Naive thymus-derived CD8-positive, alpha-beta T cell (primary cell): ENCODE measurements at regions not wholly inside any gene's neighbourhood (a gene's known extent, or its start where the extent isn't known, plus 50 kb on each side); places are given as distances from the start of the nearest gene placed in this dataset.
A peak's percentile ranks its signal among the peaks of the same experiment; 100 is the strongest.

Source experiments
- ATAC-seq, 2 donors: fragments of 150-1000 bp; cut with Tn5 transposase in 1 of 2; sonication (Bioruptor Pico), chemical (Tn5 transposase) in 1 of 2; 1 replicate in 1 of 2; 2 replicates in 1 of 2; pipeline ENCODE4 v1.10.0; 2021; ENCODE audit warnings: mild to moderate bottlenecking in 2 of 2, moderate library complexity in 2 of 2
- POLR2A ChIA-PET: fragments of 350-600 bp; sonication (Branson Sonifier 250); formaldehyde crosslinking; loops from one replicate; lab custom pipeline; 2021; ENCODE audit warnings: antibody characterized with exemption; lab: Charles Lee
- DNase-seq, 10 donors: peaks; one replicate each; pipeline versions ENCODE4 v3.0.0 to v3.0.0-alpha.2; 2020 to 2022
- H3K27ac Mint-ChIP-seq, 10 donors: one replicate each; pipeline ENCODE4 v1.8.0; 2020 to 2022; ENCODE audit warnings: mild to moderate bottlenecking in 10 of 10, mixed read lengths in 10 of 10, moderate library complexity in 4 of 10, inconsistent platforms in 1 of 10
- H3K27me3 Mint-ChIP-seq, 5 donors: one replicate each; pipeline ENCODE4 v1.8.0; 2021 to 2022; ENCODE audit warnings: mixed read lengths in 5 of 5
- H3K36me3 Mint-ChIP-seq, 3 donors: one replicate each; pipeline ENCODE4 v1.8.0; 2020 to 2022; ENCODE audit warnings: mixed read lengths in 3 of 3, mild to moderate bottlenecking in 2 of 3, inconsistent platforms in 1 of 3
- H3K4me1 Mint-ChIP-seq, 4 donors: one replicate each; pipeline ENCODE4 v1.8.0; 2021 to 2022; ENCODE audit warnings: mixed read lengths in 4 of 4
- H3K4me3 Mint-ChIP-seq, 10 donors: one replicate each; pipeline ENCODE4 v1.8.0; 2020 to 2022; ENCODE audit warnings: mild to moderate bottlenecking in 10 of 10, mixed read lengths in 10 of 10, moderate library complexity in 6 of 10, inconsistent platforms in 1 of 10
- H3K9me3 Mint-ChIP-seq, 9 donors: one replicate each; pipeline ENCODE4 v1.8.0; 2020 to 2022; ENCODE audit warnings: mixed read lengths in 9 of 9, mild to moderate bottlenecking in 3 of 9, inconsistent platforms in 1 of 9, moderate library complexity in 1 of 9

DNA sequence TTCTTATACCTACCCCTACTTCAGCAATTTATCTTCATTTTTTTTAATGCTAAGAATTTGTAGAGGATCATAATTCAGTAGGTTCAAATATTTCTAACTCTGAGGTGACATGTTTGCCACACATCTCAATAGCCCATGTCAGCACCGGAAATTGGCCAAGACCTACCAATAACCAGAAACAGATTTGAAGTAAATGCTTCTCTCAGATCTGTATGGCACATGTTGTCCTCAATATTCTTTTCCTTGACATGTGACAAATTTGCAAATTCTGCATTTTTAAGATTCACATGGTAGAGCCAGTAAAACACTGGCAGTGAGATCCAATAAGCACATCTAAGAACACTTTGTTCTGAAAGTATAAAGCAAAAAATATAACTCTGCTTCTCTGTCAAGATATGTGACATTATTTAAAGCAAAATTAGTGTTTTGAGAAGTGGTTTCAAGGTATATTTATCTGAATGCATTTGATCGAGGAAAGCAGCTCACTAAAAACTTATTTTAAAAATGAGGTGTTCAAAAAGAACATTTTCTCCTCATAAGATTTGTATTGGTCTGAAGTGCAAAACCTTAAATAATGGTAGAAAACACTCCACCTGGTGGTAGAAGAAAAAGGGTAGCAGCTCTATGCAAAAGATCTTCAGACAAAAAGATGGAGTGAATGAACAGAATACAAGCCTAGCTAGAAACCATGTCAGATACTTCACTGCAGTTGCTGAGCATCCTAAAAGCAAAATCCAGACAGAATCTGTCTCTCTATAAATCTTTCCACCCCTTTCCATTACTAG, 513.8 kb upstream of the FAM241A start:
- POLR2A ChIA-PET: no interaction called here
- no peak overlapping the region for H3K4me3 Mint-ChIP-seq
- ATAC-seq (no peak), DNase-seq (no peak)
- peaks cover 0 to 3% (median 0%) of the 10 kb centered on the region in 5 donors for H3K27me3 Mint-ChIP-seq
- H3K9me3 Mint-ChIP-seq: peaks cover 0 to 12% (median 0%) of the 10 kb centered on the region in 9 donors
- H3K4me1 Mint-ChIP-seq: no peaks in the 10 kb centered on the region
- H3K27ac Mint-ChIP-seq: no peak overlapping the region
- no peaks in the 10 kb centered on the region for H3K36me3 Mint-ChIP-seq

DNA sequence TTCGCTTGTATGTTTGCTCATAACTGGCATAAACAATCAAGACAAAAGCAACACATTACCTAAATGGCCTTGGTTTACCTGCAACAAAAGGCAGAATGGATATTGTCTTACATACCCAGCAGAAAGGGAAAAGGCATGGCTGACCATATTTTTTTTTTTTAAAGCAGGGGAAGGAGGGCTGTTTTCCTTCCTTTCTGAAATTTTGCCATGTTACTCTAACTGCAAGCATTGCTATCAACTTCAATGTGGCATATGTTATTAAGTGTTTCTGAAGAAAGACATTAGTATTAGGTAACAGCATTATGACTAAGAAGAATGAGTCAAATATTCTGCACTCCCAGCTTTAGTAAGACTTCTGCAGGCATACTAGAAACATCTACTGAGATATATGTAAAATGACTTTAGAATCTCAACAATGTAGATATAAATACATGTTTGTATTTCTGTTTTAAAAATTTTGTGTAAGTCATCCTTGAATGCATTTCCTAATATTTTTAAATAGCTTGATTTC, 512.6 kb upstream of the FAM241A start:
- no peaks in the 10 kb centered on the region for H3K27me3 Mint-ChIP-seq
- H3K4me3 Mint-ChIP-seq: no peak overlapping the region
- no peak for ATAC-seq
- H3K27ac Mint-ChIP-seq: no peak overlapping the region
- POLR2A ChIA-PET: no interaction called here
- H3K36me3 Mint-ChIP-seq: no peaks in the 10 kb centered on the region
- H3K9me3 Mint-ChIP-seq: peaks cover 0 to 2% (median 0%) of the 10 kb centered on the region in 9 donors
- H3K4me1 Mint-ChIP-seq: no peaks in the 10 kb centered on the region
- no peak for DNase-seq

DNA sequence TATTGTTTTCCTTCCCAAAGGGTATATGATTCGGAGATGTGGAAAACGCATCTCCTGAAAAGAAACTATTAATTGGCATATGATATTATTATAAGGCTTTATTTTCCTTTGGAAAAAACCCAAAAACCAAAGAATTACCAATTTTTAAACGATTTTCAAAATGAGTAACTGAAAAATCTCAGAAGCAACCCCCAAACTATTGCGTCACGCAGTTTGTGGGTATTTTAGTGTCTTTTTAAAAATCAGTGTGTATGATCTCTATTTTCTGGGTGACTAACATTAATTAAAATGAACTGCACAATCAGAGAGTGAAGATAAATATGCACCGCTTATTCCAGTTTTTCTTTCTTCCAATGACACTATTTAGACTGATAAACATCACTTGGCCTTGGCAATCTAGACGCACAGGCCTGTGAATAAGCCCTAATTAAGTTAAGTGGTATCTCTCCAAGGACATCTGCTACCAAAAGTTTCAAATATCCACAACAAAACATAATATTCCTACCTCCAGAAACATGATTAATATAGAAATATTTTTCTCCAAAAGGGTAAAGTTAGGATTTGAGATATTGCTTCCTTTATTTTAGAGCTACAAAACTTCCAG, 511.5 kb upstream of the FAM241A start:
- no peaks in the 10 kb centered on the region for H3K27me3 Mint-ChIP-seq
- POLR2A ChIA-PET: no interaction called here
- H3K9me3 Mint-ChIP-seq: peaks cover 0 to 6% (median 0%) of the 10 kb centered on the region in 9 donors
- H3K27ac Mint-ChIP-seq: no peak overlapping the region
- no peak for DNase-seq
- H3K36me3 Mint-ChIP-seq: no peaks in the 10 kb centered on the region
- no peak overlapping the region for H3K4me3 Mint-ChIP-seq
- no peaks in the 10 kb centered on the region for H3K4me1 Mint-ChIP-seq
- ATAC-seq: no peak

DNA sequence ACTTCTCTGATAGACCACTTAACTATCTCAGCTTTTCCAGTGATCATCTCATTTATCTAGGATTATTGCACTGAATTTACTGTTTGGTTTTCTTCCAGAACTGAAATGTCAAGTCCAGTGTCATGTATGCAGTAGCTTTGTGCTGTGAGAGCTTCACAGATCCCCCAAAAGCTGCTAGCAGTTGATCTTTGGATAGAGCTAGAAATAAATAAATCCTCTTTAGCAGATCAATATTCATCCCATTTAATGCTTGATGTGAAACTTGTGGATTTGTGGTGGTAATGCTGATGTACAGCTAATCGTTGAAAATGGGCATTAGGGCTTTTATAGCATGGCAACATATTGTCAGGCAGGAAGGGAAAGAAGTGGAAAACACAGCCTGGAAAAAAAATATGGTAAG, 509.6 kb upstream of the FAM241A start:
- H3K4me1 Mint-ChIP-seq: no peaks in the 10 kb centered on the region
- no peaks in the 10 kb centered on the region for H3K36me3 Mint-ChIP-seq
- no peak overlapping the region for H3K4me3 Mint-ChIP-seq
- no peak overlapping the region for H3K27ac Mint-ChIP-seq
- ATAC-seq (no peak), DNase-seq (no peak)
- H3K9me3 Mint-ChIP-seq: peaks cover 0 to 18% (median 0%) of the 10 kb centered on the region in 9 donors
- POLR2A ChIA-PET: no interaction called here
- H3K27me3 Mint-ChIP-seq: peaks cover 0 to 1% (median 0%) of the 10 kb centered on the region in 5 donors

DNA sequence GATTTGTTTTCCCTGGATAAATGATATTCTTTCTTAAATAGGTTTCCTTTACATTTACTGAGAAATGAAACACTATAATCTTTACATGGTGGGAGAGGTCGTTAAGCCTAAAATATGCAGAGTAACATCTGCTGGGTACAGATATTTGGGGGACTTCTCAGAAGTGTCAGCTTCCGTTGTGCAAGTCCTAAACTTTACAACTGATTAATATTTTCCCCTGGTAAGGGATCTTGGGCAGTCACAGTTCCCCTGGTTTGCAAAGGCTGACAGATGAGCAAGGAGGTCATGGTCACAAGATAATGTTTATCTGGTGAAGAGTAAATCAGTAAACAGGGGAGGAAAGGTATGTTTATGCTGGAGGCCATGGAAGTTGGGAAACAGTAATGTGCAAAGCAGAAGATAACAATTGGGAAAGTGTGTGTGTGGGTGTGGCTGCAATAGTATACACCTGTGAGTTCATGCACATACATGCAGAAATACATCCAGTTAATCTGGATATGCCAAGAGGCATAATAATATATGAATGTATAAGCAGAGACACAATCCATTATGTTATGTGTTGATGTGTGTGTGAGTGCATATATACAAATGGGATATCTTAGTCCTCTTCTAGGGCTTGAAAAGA, 508.2 kb upstream of the FAM241A start:
- Mint-ChIP-seq H3K27me3 (peaks cover 0 to 3% (median 0%) of the 10 kb centered on the region in 5 donors), H3K4me3 (no peak overlapping the region), H3K36me3 (no peaks in the 10 kb centered on the region), H3K9me3 (peaks cover 0 to 18% (median 0%) of the 10 kb centered on the region in 9 donors), H3K4me1 (no peaks in the 10 kb centered on the region), H3K27ac (no peak overlapping the region)
- ATAC-seq (no peak), DNase-seq (no peak)
- POLR2A ChIA-PET: no interaction called here

DNA sequence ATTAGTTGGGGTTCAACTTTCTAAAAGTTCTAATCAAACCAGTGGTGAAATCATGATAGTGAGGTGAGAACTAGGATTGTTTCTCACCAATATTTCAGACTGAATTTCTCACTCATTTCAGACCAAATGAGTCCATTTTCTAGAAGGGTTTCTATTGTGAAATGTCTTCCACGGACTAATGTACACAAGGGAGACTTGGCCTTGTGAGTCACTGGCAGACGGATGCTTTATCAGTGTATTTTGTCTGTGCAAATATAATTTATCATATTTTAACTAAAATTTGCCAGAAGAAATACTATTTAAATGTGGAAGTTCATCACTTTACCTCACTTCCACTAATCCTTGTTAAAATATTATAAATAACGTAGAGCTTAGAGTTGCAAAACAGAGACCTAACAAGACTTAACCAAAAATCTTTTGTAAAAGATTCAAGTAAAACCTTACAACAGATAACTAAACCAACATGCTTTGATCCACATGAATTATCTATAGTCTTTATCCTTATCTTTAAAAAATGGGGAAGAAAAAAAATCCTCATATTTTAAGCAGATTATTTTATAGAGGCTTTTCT, 506.0 kb upstream of the FAM241A start:
- Mint-ChIP-seq H3K9me3 (peaks cover 0 to 18% (median 0%) of the 10 kb centered on the region in 9 donors), H3K36me3 (no peaks in the 10 kb centered on the region), H3K4me1 (no peaks in the 10 kb centered on the region), H3K27me3 (peaks cover 0 to 4% (median 0%) of the 10 kb centered on the region in 5 donors), H3K27ac (no peak overlapping the region), H3K4me3 (no peak overlapping the region)
- DNase-seq: no peak
- ATAC-seq: no peak
- POLR2A ChIA-PET: no interaction called here

DNA sequence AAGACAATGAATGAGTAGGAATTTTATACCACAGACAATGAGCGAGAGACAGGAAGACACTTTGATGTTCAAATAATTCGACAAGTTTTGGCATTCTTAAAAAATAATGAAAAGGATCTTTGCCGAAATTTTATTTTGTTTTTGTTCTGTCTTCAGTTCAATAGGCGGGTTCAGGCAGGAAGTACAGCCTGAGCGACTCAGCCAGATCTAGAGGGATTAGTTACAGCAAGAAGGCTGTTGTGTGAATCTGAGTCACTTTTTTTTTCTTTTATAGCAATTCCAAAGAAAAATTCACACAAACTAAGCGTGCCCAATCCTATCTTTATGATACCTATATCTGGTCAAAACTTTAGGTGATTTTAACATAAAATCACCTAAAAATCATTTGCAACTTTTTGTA, 505.4 kb upstream of the FAM241A start:
- Mint-ChIP-seq H3K27me3 (peaks cover 0 to 4% (median 0%) of the 10 kb centered on the region in 5 donors), H3K4me3 (no peak overlapping the region), H3K27ac (no peak overlapping the region), H3K4me1 (no peaks in the 10 kb centered on the region), H3K36me3 (no peaks in the 10 kb centered on the region), H3K9me3 (peaks cover 0 to 18% (median 0%) of the 10 kb centered on the region in 9 donors)
- ATAC-seq (no peak), DNase-seq (no peak)
- POLR2A ChIA-PET: no interaction called here

DNA sequence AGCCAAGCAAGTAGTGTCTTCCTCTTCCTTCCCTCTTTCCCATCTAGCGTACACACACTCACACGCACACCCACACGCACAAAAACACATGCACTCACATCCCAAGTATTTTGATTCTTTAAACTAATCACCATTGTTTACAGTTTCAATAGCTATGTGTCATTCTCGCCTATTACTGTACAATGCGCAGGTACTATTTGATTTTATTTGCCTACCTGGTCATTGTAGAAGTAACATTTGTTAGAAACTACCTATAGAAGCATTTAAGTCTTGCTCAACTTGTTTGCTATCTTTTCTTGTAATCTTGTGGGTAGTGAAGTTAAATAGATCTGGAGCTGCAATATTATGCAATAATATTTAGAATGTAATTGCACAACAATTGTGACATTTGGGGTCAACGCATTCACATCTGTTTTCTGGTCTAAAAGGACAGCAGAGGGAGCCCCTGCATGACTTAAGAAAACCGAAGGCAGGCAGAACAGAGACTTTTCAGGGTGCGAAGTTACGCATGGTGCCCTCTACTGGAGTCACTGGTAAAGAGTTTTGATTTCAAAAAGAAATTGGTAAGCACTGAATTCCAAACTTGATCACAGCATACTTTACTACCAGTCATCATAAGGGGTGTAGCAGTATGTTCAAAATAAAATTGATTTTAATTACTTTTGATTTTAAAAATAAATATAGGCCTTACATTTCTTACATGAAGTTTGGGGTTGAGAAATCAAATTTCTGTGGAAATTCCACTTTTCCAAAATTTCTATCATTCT, 503.3 kb upstream of the FAM241A start:
- DNase-seq (peak in 1 of 10 donors; percentile 2), ATAC-seq (no peak)
- Mint-ChIP-seq H3K27ac (no peak overlapping the region), H3K4me3 (no peak overlapping the region), H3K36me3 (no peaks in the 10 kb centered on the region), H3K9me3 (peaks cover 0 to 18% (median 0%) of the 10 kb centered on the region in 9 donors), H3K4me1 (no peaks in the 10 kb centered on the region), H3K27me3 (peaks cover 0 to 6% (median 0%) of the 10 kb centered on the region in 5 donors)
- POLR2A ChIA-PET: no interaction called here

DNA sequence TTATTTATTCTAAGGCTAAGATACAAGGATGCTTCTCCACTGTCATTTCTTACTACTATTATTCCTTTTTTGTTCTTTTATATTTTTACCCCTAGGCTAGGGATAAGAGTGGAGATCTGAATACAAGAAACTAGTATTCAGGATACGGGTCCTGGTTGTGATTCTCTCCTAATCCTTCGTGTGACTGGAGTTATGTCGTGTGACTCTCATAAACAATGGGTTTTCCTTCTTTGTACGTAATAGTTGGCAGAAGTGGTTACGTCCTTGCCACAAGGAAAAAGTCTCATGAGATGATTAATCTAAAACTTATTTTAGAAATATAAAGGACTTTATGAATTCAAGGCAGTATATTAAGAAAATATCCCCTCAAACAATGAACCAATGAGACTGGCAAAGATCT, 497.2 kb upstream of the FAM241A start:
- no peak overlapping the region for H3K27ac Mint-ChIP-seq
- H3K36me3 Mint-ChIP-seq: no peaks in the 10 kb centered on the region
- H3K27me3 Mint-ChIP-seq: peaks cover 0 to 3% (median 0%) of the 10 kb centered on the region in 5 donors
- no peak overlapping the region for H3K4me3 Mint-ChIP-seq
- H3K4me1 Mint-ChIP-seq: no peaks in the 10 kb centered on the region
- ATAC-seq (no peak), DNase-seq (no peak)
- H3K9me3 Mint-ChIP-seq: peaks cover 0 to 5% (median 0%) of the 10 kb centered on the region in 9 donors
- POLR2A ChIA-PET: no interaction called here

DNA sequence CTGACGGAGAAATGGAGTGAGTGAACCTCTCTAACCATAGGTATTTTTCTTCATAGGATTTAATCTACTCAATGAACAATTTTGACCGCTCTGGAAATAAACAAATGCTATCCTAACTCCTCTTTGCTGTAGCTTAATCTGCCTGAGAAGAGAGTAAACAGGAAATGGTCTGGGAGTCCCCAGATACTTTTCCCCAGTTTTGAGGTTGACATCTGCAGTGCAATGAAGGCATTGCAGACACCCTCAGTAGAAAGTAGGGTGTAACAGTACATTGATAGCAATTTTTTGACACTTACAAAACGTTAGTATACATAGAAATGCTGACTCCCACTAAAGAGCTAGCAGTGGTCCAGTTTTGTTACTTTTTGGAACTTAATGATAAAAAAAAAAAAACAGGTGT, 495.9 kb upstream of the FAM241A start:
- Mint-ChIP-seq H3K27ac (no peak overlapping the region), H3K36me3 (no peaks in the 10 kb centered on the region), H3K4me3 (no peak overlapping the region), H3K4me1 (no peaks in the 10 kb centered on the region), H3K27me3 (peaks cover 0 to 2% (median 0%) of the 10 kb centered on the region in 5 donors), H3K9me3 (peaks cover 0 to 5% (median 0%) of the 10 kb centered on the region in 9 donors)
- POLR2A ChIA-PET: no interaction called here
- DNase-seq (no peak), ATAC-seq (no peak)

DNA sequence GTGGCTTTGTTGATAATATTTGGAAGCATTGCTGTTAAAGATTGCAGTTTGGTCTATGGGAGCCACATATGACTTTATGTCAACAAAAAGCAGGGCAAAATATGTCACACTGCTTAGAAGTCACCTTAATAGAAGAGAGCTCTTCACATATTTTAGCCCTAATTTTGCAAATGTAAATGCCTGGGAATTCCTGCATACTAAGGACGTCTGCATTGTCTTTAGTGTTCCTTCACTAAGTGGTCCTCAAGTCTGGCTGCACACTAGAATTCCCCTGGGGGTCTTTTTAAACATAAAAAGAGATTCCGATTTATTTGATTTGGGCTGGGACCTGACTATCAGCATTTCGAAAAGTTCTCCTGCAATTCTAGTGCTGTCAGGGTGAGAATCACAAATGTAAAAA, 495.1 kb upstream of the FAM241A start:
- ATAC-seq (no peak), DNase-seq (no peak)
- Mint-ChIP-seq H3K27ac (no peak overlapping the region), H3K9me3 (peaks cover 0 to 5% (median 0%) of the 10 kb centered on the region in 9 donors), H3K36me3 (no peaks in the 10 kb centered on the region), H3K4me3 (no peak overlapping the region), H3K27me3 (peaks cover 0 to 2% (median 0%) of the 10 kb centered on the region in 5 donors), H3K4me1 (no peaks in the 10 kb centered on the region)
- POLR2A ChIA-PET: no interaction called here

DNA sequence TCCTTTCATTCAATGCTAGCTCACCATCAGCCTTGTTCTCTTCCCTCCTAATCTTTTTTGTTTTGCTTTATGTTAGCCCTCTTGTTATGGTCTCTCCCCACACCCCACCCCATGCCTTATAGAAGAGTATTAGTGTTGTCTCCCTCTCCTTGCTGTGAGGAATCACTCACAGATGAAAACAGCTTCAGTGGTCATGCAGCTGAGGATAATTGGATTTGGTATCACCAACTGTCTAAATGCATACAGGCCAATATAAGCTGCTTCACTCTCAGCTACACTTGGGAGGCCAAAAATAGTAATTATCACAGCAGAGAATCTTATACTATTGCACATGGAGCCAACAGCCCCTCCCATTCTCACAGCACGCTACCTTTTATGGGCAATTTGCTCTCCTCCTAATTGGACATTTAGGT, 494.6 kb upstream of the FAM241A start:
- POLR2A ChIA-PET: no interaction called here
- no peaks in the 10 kb centered on the region for H3K36me3 Mint-ChIP-seq
- no peak for DNase-seq
- H3K9me3 Mint-ChIP-seq: peaks cover 0 to 5% (median 0%) of the 10 kb centered on the region in 9 donors
- no peaks in the 10 kb centered on the region for H3K27me3 Mint-ChIP-seq
- H3K4me1 Mint-ChIP-seq: no peaks in the 10 kb centered on the region
- ATAC-seq: no peak
- no peak overlapping the region for H3K27ac Mint-ChIP-seq
- no peak overlapping the region for H3K4me3 Mint-ChIP-seq
